Lower leg skin (tissue), 3 donors: ENCODE measurements at regions not wholly inside any gene's neighbourhood (a gene's known extent, or its start where the extent isn't known, plus 50 kb on each side); places are given as distances from the start of the nearest gene placed in this dataset.

Source experiments
- CTCF ChIP-seq, 3 donors: fragments of 450-650 bp; IDR thresholded peaks; one replicate each; pipeline ENCODE4 v1.5.1; 2016; ENCODE audit warnings: antibody characterized with exemption in 3 of 3, mild to moderate bottlenecking in 3 of 3, moderate library complexity in 2 of 3
- POLR2A ChIP-seq, 2 donors: fragments of 450-650 bp; IDR thresholded peaks; one replicate each; pipeline ENCODE4 v1.6.1; 2016 to 2017; ENCODE audit warnings: antibody characterized with exemption in 2 of 2, mild to moderate bottlenecking in 1 of 2, moderate library complexity in 1 of 2

- TF ChIP-seq CTCF (IDR thresholded peaks at IDR 0.05) (no peak), POLR2A (IDR thresholded peaks at IDR 0.05) (no peak)
These were observed 199.4 kb downstream of the AUH start for GRCh38 chr9:91162311-91162710.
